ENCODE measurements at regions not wholly inside any gene's neighbourhood (a gene's known extent, or its start where the extent isn't known, plus 50 kb on each side); places are given as distances from the start of the nearest gene placed in this dataset.

GRCh38 chr6:2454180-2454579 is 208.8 kb upstream of the GMDS start:
- no peak for DNase-seq

- DNase-seq: no peak
Measured at GRCh38 chr6:2450546-2450945, 205.1 kb upstream of the GMDS start.

GRCh38 chr6:2449572-2449940 is 204.2 kb upstream of the GMDS start:
- no peak for DNase-seq

- DNase-seq: no peak
Measured at GRCh38 chr6:2448826-2449571, 203.6 kb upstream of the GMDS start.

- DNase-seq: no peak
Measured at GRCh38 chr6:2447931-2448330, 202.5 kb upstream of the GMDS start.

- DNase-seq: no peak
Measured at GRCh38 chr6:2447318-2447920, 202.0 kb upstream of the GMDS start.

GRCh38 chr6:2441601-2442475 is 196.4 kb upstream of the GMDS start:
- no peak for DNase-seq

GRCh38 chr6:2440516-2440915 is 195.1 kb upstream of the GMDS start:
- no peak for DNase-seq

- no peak for DNase-seq
Measured at GRCh38 chr6:2439632-2440031, 194.2 kb upstream of the GMDS start.

- DNase-seq: no peak
Measured at GRCh38 chr6:2439082-2439481, 193.7 kb upstream of the GMDS start.

GRCh38 chr6:2436410-2437154 is 191.2 kb upstream of the GMDS start:
- no peak for DNase-seq

- DNase-seq: no peak
Measured at GRCh38 chr6:2435323-2435722, 189.9 kb upstream of the GMDS start.

- no peak for DNase-seq
Measured at GRCh38 chr6:2434912-2435311, 189.5 kb upstream of the GMDS start.

GRCh38 chr6:2434116-2434515 is 188.7 kb upstream of the GMDS start:
- DNase-seq: no peak

- DNase-seq: no peak
Measured at GRCh38 chr6:2433711-2434110, 188.3 kb upstream of the GMDS start.

GRCh38 chr6:2433266-2433665 is 187.9 kb upstream of the GMDS start:
- no peak for DNase-seq

GRCh38 chr6:2432292-2432691 is 186.9 kb upstream of the GMDS start:
- DNase-seq: no peak

- no peak for DNase-seq
Measured at GRCh38 chr6:2430612-2431011, 185.2 kb upstream of the GMDS start.

- DNase-seq: no peak
Measured at GRCh38 chr6:2429460-2429859, 184.1 kb upstream of the GMDS start.

- DNase-seq: no peak
Measured at GRCh38 chr6:2429032-2429431, 183.6 kb upstream of the GMDS start.

GRCh38 chr6:2426561-2427340 is 181.3 kb upstream of the GMDS start:
- no peak for DNase-seq

- no peak for DNase-seq
Measured at GRCh38 chr6:2416128-2416712, 170.8 kb upstream of the GMDS start.
